ENCODE measurements at regions not wholly inside any gene's neighbourhood (a gene's known extent, or its start where the extent isn't known, plus 50 kb on each side); places are given as distances from the start of the nearest gene placed in this dataset.
"Not testable (repeated sequence)": the region's sequence is repeated elsewhere in the genome, so short reads cannot be mapped to it uniquely, and the experiment has no call there.

GRCh38 chr14:76701981-76702380, 59.3 kb upstream of the VASH1 start:
- DNase-seq = no peak

GRCh38 chr14:76705214-76705613, 56.1 kb upstream of the VASH1 start:
- DNase-seq = no peak

- DNase-seq = not testable (repeated sequence)
These were observed 55.1 kb upstream of the VASH1 start for GRCh38 chr14:76706207-76706606.

GRCh38 chr14:76706811-76707210, 54.5 kb upstream of the VASH1 start:
- DNase-seq = no peak

- DNase-seq = no peak
These were observed 53.2 kb upstream of the VASH1 start for GRCh38 chr14:76708028-76708427.

GRCh38 chr14:76708771-76709170, 52.5 kb upstream of the VASH1 start:
- DNase-seq = no peak

GRCh38 chr14:76710056-76711010, 50.9 kb upstream of the VASH1 start:
- peak; percentile 47 for DNase-seq

Measured in CD4-positive, alpha-beta T cell treated with Interleukin-10 for 1 hour (primary cell).